SK-N-MC (cell line): ENCODE measurements at regions not wholly inside any gene's neighbourhood (a gene's known extent, or its start where the extent isn't known, plus 50 kb on each side); places are given as distances from the start of the nearest gene placed in this dataset.

Source experiments
- EZH2 ChIP-seq: fragments of 200-600 bp; sonication (generic); IDR thresholded peaks from one replicate; pipeline ENCODE4 v1.6.1; 2017; ENCODE audit warnings: antibody characterized with exemption
- POLR2AphosphoS5 ChIP-seq: IDR thresholded peaks from 2 replicates; pipeline ENCODE4 v1.6.1; 2012; ENCODE audit warnings: mild to moderate bottlenecking, low read depth, low read length, borderline replicate concordance

DNA sequence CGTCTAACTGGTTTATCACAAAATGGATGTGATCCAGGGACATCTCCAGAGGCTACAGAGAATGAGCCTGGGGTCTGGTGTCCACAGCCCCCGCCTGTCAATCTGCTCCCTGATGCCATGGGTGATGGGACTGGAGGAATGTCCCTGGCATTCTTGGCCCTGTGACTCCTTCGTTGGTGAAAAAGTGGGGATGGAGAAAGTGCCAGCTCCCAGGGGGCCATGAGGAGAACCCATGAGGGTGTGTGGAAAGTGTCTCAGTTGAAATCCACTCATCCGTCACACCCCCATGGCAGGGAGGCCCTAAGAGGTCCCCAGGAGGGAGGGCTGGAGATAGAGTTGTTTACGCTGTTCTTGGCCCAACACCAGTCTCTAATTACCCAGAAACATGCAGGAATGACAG is 322.0 kb downstream of the CTTN start:
- TF ChIP-seq EZH2 (no peak), POLR2AphosphoS5 (no peak)
